WTC11 (cell line): ENCODE measurements at regions not wholly inside any gene's neighbourhood (a gene's known extent, or its start where the extent isn't known, plus 50 kb on each side); places are given as distances from the start of the nearest gene placed in this dataset.
"Not testable (repeated sequence)": the region's sequence is repeated elsewhere in the genome, so short reads cannot be mapped to it uniquely, and the experiment has no call there.

Experiments used
- ATAC-seq: fragments of 200-7000 bp; cut with Tn5 transposase; 2 replicates; pipeline ENCODE4 v1.10.0; 2021; ENCODE audit warnings: mild to moderate bottlenecking, moderate library complexity
- CTCF ChIA-PET: fragments of 300-600 bp; sonication (Branson Sonifier 250); formaldehyde crosslinking; loops from one replicate; lab custom pipeline; 2021; ENCODE audit warnings: antibody characterized with exemption; lab: Charles Lee
- POLR2A ChIA-PET: fragments of 350-600 bp; sonication (Branson Sonifier 250); formaldehyde crosslinking; loops from one replicate; lab custom pipeline; 2021; ENCODE audit warnings: antibody characterized with exemption; lab: Charles Lee
- DNase-seq: peaks from one replicate; pipeline ENCODE4 v3.0.0; 2021; ENCODE audit warnings: low spot score
- H3K27ac Mint-ChIP-seq: 2 replicates; pipeline ENCODE4 v1.8.0; 2021; ENCODE audit warnings: mixed read lengths
- H3K27me3 Mint-ChIP-seq: 2 replicates; pipeline ENCODE4 v1.8.0; 2021; ENCODE audit warnings: low read depth, mild to moderate bottlenecking, moderate library complexity, mixed read lengths
- H3K36me3 Mint-ChIP-seq: 2 replicates; pipeline ENCODE4 v1.8.0; 2021; ENCODE audit warnings: mixed read lengths
- H3K4me1 Mint-ChIP-seq: 2 replicates; pipeline ENCODE4 v1.8.0; 2022; ENCODE audit warnings: mixed read lengths
- H3K4me3 Mint-ChIP-seq: 2 replicates; pipeline ENCODE4 v1.8.0; 2021; ENCODE audit warnings: mild to moderate bottlenecking, moderate library complexity, mixed read lengths
- H3K9me3 Mint-ChIP-seq: 2 replicates; pipeline ENCODE4 v1.8.0; 2021; ENCODE audit warnings: mixed read lengths
- ATF1 ChIP-seq: sonication (generic); formaldehyde crosslinking; IDR thresholded peaks from 2 replicates; pipeline ENCODE4 v1.8.1; 2023; ENCODE audit warnings: mild to moderate bottlenecking, moderate library complexity, missing genetic modification reagents
- CREB1 ChIP-seq: sonication (generic); formaldehyde crosslinking; IDR thresholded peaks from 2 replicates; pipeline ENCODE4 v1.8.0; 2023; ENCODE audit warnings: mild to moderate bottlenecking, missing genetic modification reagents
- ESRRA ChIP-seq: sonication (generic); formaldehyde crosslinking; IDR thresholded peaks from 2 replicates; pipeline ENCODE4 v1.8.1; 2022; ENCODE audit warnings: mild to moderate bottlenecking, missing genetic modification reagents, borderline replicate concordance
- ETV6 ChIP-seq: sonication (generic); formaldehyde crosslinking; IDR thresholded peaks from 2 replicates; pipeline ENCODE4 v1.8.1; 2022; ENCODE audit warnings: mild to moderate bottlenecking, missing genetic modification reagents
- GTF2I ChIP-seq: fragments of 250-450 bp; sonication (Bioruptor Pico); conservative IDR thresholded peaks from 2 replicates; pipeline ENCODE4 v1.4.0; 2021; ENCODE audit warnings: mild to moderate bottlenecking
- MXD4 ChIP-seq: fragments of 250-450 bp; sonication (Bioruptor Pico); IDR thresholded peaks from 2 replicates; pipeline ENCODE4 v1.8.0; 2021; ENCODE audit warnings: mild to moderate bottlenecking, moderate library complexity, borderline replicate concordance
- MYBL2 ChIP-seq: sonication (generic); formaldehyde crosslinking; IDR thresholded peaks from 2 replicates; pipeline ENCODE4 v1.8.1; 2023; ENCODE audit warnings: mild to moderate bottlenecking, moderate library complexity, missing genetic modification reagents
- NR2C2 ChIP-seq: sonication (generic); formaldehyde crosslinking; IDR thresholded peaks from 2 replicates; pipeline ENCODE4 v1.8.0; 2022; ENCODE audit warnings: mild to moderate bottlenecking, missing genetic modification reagents
- NR3C1 ChIP-seq: sonication (generic); formaldehyde crosslinking; conservative IDR thresholded peaks from 2 replicates; pipeline ENCODE4 v1.8.1; 2023; ENCODE audit warnings: low read depth, mild to moderate bottlenecking, missing genetic modification reagents
- OVOL2 ChIP-seq: fragments of 250-450 bp; sonication (Bioruptor Pico); IDR thresholded peaks from 2 replicates; pipeline ENCODE4 v1.9.0; 2021; ENCODE audit warnings: mild to moderate bottlenecking, borderline replicate concordance
- PRRX2 ChIP-seq: fragments of 250-450 bp; sonication (Bioruptor Pico); IDR thresholded peaks from 2 replicates; pipeline ENCODE4 v1.8.0; 2021; ENCODE audit warnings: mild to moderate bottlenecking
- RELA ChIP-seq: sonication (generic); formaldehyde crosslinking; IDR thresholded peaks from 2 replicates; pipeline ENCODE4 v1.8.1; 2022; ENCODE audit warnings: missing genetic modification reagents, mild to moderate bottlenecking, borderline replicate concordance
- RORB ChIP-seq: fragments of 250-450 bp; sonication (Bioruptor Pico); IDR thresholded peaks from 2 replicates; pipeline ENCODE4 v1.9.0; 2021; ENCODE audit warnings: mild to moderate bottlenecking
- SMAD3 ChIP-seq: sonication (generic); formaldehyde crosslinking; IDR thresholded peaks from 2 replicates; pipeline ENCODE4 v1.8.0; 2022; ENCODE audit warnings: missing genetic modification reagents, mild to moderate bottlenecking, borderline replicate concordance
- SOX15 ChIP-seq: fragments of 250-450 bp; sonication (Bioruptor Pico); IDR thresholded peaks from 2 replicates; pipeline ENCODE4 v1.9.0; 2021; ENCODE audit warnings: mild to moderate bottlenecking
- TEAD4 ChIP-seq: sonication (generic); formaldehyde crosslinking; IDR thresholded peaks from 2 replicates; pipeline ENCODE4 v1.8.0; 2022; ENCODE audit warnings: mild to moderate bottlenecking, missing genetic modification reagents
- ZNF219 ChIP-seq: sonication (generic); formaldehyde crosslinking; IDR thresholded peaks from 2 replicates; pipeline ENCODE4 v1.8.0; 2023; ENCODE audit warnings: missing genetic modification reagents, mild to moderate bottlenecking, borderline replicate concordance
- ZNF671 ChIP-seq: fragments of 250-450 bp; sonication (Bioruptor Pico); IDR thresholded peaks from 2 replicates; pipeline ENCODE4 v1.8.0; 2021; ENCODE audit warnings: mild to moderate bottlenecking
- TF ChIP-seq, protein P1 (sequence below): fragments of 250-450 bp; sonication (Bioruptor Pico); IDR thresholded peaks from 2 replicates; pipeline ENCODE4 v1.8.0; 2021; ENCODE audit warnings: mild to moderate bottlenecking
- TF ChIP-seq, protein P2 (sequence below): fragments of 250-450 bp; sonication (Bioruptor Pico); IDR thresholded peaks from 2 replicates; pipeline ENCODE4 v1.9.0; 2021; ENCODE audit warnings: mild to moderate bottlenecking
- TF ChIP-seq, protein P3 (sequence below): fragments of 250-450 bp; sonication (Bioruptor Pico); IDR thresholded peaks from 2 replicates; pipeline ENCODE4 v2.1.2; 2022; ENCODE audit warnings: mild to moderate bottlenecking, moderate library complexity
- TF ChIP-seq, protein P4 (sequence below): fragments of 250-450 bp; sonication (Bioruptor Pico); IDR thresholded peaks from 2 replicates; pipeline ENCODE4 v1.9.0; 2021; ENCODE audit warnings: mild to moderate bottlenecking, borderline replicate concordance
- TF ChIP-seq, protein P5 (sequence below): sonication (generic); formaldehyde crosslinking; IDR thresholded peaks from 2 replicates; pipeline ENCODE4 v1.8.1; 2023; ENCODE audit warnings: mild to moderate bottlenecking, missing genetic modification reagents

DNA sequence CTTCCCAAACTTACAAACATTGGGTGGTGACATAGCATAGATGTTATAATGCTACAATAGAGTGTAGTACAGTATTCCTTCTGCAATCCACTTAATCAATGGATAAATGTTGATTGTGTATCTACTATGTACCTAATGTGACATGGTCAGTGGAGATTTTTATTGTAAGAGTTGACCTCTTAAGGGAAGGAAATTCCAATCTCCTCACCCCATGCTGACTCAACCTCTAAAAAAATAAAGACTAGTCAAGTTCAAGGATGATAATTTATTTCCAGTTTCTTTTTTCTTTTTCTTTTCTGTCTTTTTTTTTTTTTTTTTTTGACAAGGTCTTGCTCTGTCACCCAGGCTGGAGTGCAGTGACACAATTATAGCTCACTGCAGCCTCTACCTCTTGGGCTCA is 206.5 kb upstream of the STS start (continued):
- TF ChIP-seq ESRRA (CRISPR knock-in tag) (no peak), RORB (CRISPR knock-in tag) (no peak), OVOL2 (CRISPR knock-in tag) (no peak), ETV6 (no peak)
- TF ChIP-seq, protein P1, sequence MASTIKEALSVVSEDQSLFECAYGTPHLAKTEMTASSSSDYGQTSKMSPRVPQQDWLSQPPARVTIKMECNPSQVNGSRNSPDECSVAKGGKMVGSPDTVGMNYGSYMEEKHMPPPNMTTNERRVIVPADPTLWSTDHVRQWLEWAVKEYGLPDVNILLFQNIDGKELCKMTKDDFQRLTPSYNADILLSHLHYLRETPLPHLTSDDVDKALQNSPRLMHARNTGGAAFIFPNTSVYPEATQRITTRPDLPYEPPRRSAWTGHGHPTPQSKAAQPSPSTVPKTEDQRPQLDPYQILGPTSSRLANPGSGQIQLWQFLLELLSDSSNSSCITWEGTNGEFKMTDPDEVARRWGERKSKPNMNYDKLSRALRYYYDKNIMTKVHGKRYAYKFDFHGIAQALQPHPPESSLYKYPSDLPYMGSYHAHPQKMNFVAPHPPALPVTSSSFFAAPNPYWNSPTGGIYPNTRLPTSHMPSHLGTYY (CRISPR knock-in tag) = no peak
- TF ChIP-seq, protein P2, sequence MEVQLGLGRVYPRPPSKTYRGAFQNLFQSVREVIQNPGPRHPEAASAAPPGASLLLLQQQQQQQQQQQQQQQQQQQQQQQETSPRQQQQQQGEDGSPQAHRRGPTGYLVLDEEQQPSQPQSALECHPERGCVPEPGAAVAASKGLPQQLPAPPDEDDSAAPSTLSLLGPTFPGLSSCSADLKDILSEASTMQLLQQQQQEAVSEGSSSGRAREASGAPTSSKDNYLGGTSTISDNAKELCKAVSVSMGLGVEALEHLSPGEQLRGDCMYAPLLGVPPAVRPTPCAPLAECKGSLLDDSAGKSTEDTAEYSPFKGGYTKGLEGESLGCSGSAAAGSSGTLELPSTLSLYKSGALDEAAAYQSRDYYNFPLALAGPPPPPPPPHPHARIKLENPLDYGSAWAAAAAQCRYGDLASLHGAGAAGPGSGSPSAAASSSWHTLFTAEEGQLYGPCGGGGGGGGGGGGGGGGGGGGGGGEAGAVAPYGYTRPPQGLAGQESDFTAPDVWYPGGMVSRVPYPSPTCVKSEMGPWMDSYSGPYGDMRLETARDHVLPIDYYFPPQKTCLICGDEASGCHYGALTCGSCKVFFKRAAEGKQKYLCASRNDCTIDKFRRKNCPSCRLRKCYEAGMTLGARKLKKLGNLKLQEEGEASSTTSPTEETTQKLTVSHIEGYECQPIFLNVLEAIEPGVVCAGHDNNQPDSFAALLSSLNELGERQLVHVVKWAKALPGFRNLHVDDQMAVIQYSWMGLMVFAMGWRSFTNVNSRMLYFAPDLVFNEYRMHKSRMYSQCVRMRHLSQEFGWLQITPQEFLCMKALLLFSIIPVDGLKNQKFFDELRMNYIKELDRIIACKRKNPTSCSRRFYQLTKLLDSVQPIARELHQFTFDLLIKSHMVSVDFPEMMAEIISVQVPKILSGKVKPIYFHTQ (CRISPR knock-in tag) = no peak

DNA sequence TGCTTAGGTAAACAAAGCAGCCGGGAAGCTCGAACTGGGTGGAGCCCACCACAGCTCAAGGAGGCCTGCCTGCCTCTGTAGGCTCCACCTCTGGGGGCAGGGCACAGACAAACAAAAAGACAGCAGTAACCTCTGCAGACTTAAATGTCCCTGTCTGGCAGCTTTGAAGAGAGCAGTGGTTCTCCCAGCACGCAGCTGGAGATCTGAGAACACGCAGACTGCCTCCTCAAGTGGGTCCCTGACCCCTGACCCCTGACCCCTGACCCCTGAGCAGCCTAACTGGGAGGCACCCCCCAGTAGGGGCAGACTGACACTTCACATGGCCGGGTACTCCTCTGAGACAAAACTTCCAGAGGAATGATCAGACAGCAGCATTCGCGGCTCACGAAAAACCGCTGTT is 214.6 kb upstream of the STS start:
- POLR2A ChIA-PET, H3K27ac Mint-ChIP-seq, ATAC-seq, DNase-seq, H3K27me3 Mint-ChIP-seq, H3K9me3 Mint-ChIP-seq, H3K4me3 Mint-ChIP-seq, CTCF ChIA-PET: not testable (repeated sequence)
- peaks cover 11% of the 10 kb centered on the region for H3K36me3 Mint-ChIP-seq
- H3K4me1 Mint-ChIP-seq = peaks cover 27% of the 10 kb centered on the region

DNA sequence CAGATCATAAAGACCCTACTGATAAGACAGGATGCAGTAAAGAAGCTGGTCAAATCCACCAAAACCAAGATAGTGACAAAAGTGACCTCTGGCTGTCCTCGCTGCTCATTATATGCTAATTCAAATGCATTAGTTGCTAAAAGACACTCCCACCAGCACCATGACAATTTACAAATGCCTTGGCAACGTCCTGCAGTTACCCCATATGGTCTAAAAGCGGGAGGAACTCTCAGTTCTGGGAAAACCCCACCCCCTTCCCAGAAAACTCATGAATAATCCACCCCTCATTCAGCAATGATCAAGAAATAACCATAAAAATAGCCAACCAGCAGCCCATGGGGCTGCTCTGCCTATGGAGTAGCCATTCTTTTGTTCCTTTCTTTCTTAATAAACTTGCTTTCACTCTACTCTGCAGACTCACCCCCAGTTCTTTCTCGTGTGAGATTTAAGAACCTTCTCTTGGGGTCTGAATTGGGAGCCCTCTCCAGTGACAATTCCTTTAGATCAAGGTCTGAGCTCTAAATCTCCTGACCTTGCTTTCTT is 217.1 kb upstream of the STS start:
- peak overlapping the region; percentile 62 for H3K4me3 Mint-ChIP-seq
- H3K4me1 Mint-ChIP-seq = peaks cover 31% of the 10 kb centered on the region
- peak overlapping the region; percentile 72 for H3K27ac Mint-ChIP-seq
- POLR2A ChIA-PET = interaction anchor here (0.7 kb wide), 1 partner anchor 93 kb away, joined by 3 read pairs; no protein-coding TSS in a partner anchor
- DNase-seq (no peak), ATAC-seq (peak; percentile 38; the same call in 1 of the 2 replicates)
- CTCF ChIA-PET = no interaction called here
- H3K9me3 Mint-ChIP-seq = no peaks in the 10 kb centered on the region
- no peaks in the 10 kb centered on the region for H3K27me3 Mint-ChIP-seq
- H3K36me3 Mint-ChIP-seq = peaks cover 14% of the 10 kb centered on the region
- TF ChIP-seq MXD4 (CRISPR knock-in tag) = no peak
- TF ChIP-seq SMAD3 (CRISPR knock-in tag) = no peak
- no peak for TF ChIP-seq ZNF219
- TF ChIP-seq ZNF671 (CRISPR knock-in tag) = no peak
- no peak for TF ChIP-seq SOX15 (CRISPR knock-in tag)
- TF ChIP-seq TEAD4 (CRISPR knock-in tag) = no peak
- TF ChIP-seq GTF2I = no peak
- no peak for TF ChIP-seq MYBL2
- no peak for TF ChIP-seq ETV6
- TF ChIP-seq, protein P3, sequence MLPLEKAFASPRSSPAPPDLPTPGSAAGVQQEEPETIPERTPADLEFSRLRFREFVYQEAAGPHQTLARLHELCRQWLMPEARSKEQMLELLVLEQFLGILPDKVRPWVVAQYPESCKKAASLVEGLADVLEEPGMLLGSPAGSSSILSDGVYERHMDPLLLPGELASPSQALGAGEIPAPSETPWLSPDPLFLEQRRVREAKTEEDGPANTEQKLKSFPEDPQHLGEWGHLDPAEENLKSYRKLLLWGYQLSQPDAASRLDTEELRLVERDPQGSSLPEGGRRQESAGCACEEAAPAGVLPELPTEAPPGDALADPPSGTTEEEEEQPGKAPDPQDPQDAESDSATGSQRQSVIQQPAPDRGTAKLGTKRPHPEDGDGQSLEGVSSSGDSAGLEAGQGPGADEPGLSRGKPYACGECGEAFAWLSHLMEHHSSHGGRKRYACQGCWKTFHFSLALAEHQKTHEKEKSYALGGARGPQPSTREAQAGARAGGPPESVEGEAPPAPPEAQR = no peak
- no peak for TF ChIP-seq NR2C2
- no peak for TF ChIP-seq NR3C1
- TF ChIP-seq, protein P4, sequence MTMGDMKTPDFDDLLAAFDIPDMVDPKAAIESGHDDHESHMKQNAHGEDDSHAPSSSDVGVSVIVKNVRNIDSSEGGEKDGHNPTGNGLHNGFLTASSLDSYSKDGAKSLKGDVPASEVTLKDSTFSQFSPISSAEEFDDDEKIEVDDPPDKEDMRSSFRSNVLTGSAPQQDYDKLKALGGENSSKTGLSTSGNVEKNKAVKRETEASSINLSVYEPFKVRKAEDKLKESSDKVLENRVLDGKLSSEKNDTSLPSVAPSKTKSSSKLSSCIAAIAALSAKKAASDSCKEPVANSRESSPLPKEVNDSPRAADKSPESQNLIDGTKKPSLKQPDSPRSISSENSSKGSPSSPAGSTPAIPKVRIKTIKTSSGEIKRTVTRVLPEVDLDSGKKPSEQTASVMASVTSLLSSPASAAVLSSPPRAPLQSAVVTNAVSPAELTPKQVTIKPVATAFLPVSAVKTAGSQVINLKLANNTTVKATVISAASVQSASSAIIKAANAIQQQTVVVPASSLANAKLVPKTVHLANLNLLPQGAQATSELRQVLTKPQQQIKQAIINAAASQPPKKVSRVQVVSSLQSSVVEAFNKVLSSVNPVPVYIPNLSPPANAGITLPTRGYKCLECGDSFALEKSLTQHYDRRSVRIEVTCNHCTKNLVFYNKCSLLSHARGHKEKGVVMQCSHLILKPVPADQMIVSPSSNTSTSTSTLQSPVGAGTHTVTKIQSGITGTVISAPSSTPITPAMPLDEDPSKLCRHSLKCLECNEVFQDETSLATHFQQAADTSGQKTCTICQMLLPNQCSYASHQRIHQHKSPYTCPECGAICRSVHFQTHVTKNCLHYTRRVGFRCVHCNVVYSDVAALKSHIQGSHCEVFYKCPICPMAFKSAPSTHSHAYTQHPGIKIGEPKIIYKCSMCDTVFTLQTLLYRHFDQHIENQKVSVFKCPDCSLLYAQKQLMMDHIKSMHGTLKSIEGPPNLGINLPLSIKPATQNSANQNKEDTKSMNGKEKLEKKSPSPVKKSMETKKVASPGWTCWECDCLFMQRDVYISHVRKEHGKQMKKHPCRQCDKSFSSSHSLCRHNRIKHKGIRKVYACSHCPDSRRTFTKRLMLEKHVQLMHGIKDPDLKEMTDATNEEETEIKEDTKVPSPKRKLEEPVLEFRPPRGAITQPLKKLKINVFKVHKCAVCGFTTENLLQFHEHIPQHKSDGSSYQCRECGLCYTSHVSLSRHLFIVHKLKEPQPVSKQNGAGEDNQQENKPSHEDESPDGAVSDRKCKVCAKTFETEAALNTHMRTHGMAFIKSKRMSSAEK (CRISPR knock-in tag) = no peak
- TF ChIP-seq RELA = no peak
- TF ChIP-seq PRRX2 = no peak
- TF ChIP-seq, protein P5, sequence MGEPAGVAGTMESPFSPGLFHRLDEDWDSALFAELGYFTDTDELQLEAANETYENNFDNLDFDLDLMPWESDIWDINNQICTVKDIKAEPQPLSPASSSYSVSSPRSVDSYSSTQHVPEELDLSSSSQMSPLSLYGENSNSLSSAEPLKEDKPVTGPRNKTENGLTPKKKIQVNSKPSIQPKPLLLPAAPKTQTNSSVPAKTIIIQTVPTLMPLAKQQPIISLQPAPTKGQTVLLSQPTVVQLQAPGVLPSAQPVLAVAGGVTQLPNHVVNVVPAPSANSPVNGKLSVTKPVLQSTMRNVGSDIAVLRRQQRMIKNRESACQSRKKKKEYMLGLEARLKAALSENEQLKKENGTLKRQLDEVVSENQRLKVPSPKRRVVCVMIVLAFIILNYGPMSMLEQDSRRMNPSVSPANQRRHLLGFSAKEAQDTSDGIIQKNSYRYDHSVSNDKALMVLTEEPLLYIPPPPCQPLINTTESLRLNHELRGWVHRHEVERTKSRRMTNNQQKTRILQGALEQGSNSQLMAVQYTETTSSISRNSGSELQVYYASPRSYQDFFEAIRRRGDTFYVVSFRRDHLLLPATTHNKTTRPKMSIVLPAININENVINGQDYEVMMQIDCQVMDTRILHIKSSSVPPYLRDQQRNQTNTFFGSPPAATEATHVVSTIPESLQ (CRISPR knock-in tag) = no peak
- no peak for TF ChIP-seq ATF1 (CRISPR knock-in tag)
- no peak for TF ChIP-seq CREB1 (CRISPR knock-in tag)
